Activated T-cell treated with anti-CD3 and anti-CD28 coated beads, Interleukin-2, amount 50 U/mL, for 24 hours (primary cell): ENCODE measurements at regions not wholly inside any gene's neighbourhood (a gene's known extent, or its start where the extent isn't known, plus 50 kb on each side); places are given as distances from the start of the nearest gene placed in this dataset.

Experiments used
- DNase-seq: peaks from one replicate; pipeline ENCODE4 v3.0.0-alpha.2; 2020
- H3K27ac Mint-ChIP-seq: 2 replicates; pipeline ENCODE4 v1.8.0; 2020; ENCODE audit warnings: mild to moderate bottlenecking, mixed read lengths
- H3K27me3 Mint-ChIP-seq: 2 replicates; pipeline ENCODE4 v1.8.0; 2020; ENCODE audit warnings: mixed read lengths
- H3K36me3 Mint-ChIP-seq: 2 replicates; pipeline ENCODE4 v1.8.0; 2020; ENCODE audit warnings: low read depth, mixed read lengths
- H3K4me1 Mint-ChIP-seq: 2 replicates; pipeline ENCODE4 v1.8.0; 2020; ENCODE audit warnings: low read depth, mixed read lengths
- H3K4me3 Mint-ChIP-seq: 2 replicates; pipeline ENCODE4 v1.8.0; 2020; ENCODE audit warnings: mild to moderate bottlenecking, moderate library complexity, mixed read lengths
- H3K9me3 Mint-ChIP-seq: 2 replicates; pipeline ENCODE4 v1.8.0; 2020; ENCODE audit warnings: mixed read lengths

DNA sequence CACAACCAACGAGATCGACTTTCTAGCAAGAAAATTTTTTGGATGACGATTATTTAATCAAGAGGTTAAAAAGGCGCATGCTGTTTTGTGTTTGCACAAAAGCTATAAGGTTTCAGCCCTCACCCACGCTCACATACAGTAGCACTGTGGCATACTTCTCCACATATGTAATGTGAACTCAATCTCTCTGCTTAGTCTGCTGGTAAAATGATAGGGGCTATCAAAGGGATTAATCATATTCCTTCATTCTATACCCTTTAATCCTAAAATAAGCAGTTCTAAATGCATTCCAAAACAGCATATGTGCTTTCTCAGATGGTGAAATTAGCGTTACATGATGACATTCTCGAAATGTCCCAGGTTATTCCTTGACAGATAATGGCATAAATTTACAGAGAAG lies 196.9 kb upstream of the PRICKLE2 start:
- Mint-ChIP-seq H3K27ac (no peak overlapping the region), H3K9me3 (no peaks in the 10 kb centered on the region)
- no peak for DNase-seq

DNA sequence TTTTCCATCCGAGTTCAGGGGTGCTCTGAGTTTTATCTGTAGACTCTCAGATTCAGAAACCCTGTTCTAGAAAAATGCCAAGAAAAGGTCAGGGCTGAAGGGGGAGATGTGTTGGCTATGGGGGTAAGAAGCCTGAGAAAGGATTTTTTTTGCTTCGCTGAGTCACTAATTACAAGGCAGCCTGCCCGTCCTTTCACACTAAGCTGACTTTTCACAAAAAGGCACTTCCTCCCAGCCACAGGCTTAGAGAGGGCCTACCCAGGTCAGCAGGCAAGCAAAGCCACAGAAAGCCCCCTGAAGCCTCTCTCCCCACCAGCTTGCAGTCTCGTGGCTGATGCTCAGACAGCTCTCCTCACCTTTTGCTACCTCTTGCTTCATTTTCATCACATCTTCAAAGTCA lies 192.6 kb upstream of the PRICKLE2 start:
- H3K27ac Mint-ChIP-seq, result no peak overlapping the region
- H3K4me3 Mint-ChIP-seq, result no peak overlapping the region
- H3K36me3 Mint-ChIP-seq, result no peaks in the 10 kb centered on the region
- DNase-seq, result no peak
- no peaks in the 10 kb centered on the region for H3K4me1 Mint-ChIP-seq
- H3K9me3 Mint-ChIP-seq, result no peaks in the 10 kb centered on the region
- H3K27me3 Mint-ChIP-seq, result peaks cover 19% of the 10 kb centered on the region

More for the DNA sequence above, 196.9 kb upstream of the PRICKLE2 start:
- H3K4me3 Mint-ChIP-seq, result no peak overlapping the region
- no peaks in the 10 kb centered on the region for H3K4me1 Mint-ChIP-seq
- H3K36me3 Mint-ChIP-seq, result no peaks in the 10 kb centered on the region
- peaks cover 5% of the 10 kb centered on the region for H3K27me3 Mint-ChIP-seq

DNA sequence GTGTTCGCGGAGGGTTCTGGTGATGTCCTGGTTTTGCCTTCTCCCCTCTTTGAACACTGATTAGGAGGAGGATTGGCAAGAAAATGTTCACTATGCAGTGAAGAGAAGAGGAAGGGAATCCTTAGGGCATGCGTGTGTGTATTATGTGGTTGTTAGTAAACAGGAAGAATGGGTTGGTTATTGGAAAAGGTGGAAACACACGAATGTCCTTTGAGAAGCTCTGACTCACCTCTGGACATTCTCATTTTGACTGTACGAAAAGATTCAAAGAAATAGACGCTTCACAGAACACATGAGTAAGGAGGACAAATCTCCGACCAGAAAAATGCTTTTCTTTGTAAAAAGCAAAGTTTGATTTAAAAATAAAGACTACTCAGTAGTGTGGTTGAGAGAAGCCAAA lies 188.8 kb upstream of the PRICKLE2 start:
- H3K27me3 Mint-ChIP-seq, result peaks cover 20% of the 10 kb centered on the region
- H3K4me3 Mint-ChIP-seq, result no peak overlapping the region
- H3K9me3 Mint-ChIP-seq, result no peaks in the 10 kb centered on the region
- no peaks in the 10 kb centered on the region for H3K36me3 Mint-ChIP-seq
- H3K27ac Mint-ChIP-seq, result no peak overlapping the region
- H3K4me1 Mint-ChIP-seq, result no peaks in the 10 kb centered on the region
- no peak for DNase-seq

DNA sequence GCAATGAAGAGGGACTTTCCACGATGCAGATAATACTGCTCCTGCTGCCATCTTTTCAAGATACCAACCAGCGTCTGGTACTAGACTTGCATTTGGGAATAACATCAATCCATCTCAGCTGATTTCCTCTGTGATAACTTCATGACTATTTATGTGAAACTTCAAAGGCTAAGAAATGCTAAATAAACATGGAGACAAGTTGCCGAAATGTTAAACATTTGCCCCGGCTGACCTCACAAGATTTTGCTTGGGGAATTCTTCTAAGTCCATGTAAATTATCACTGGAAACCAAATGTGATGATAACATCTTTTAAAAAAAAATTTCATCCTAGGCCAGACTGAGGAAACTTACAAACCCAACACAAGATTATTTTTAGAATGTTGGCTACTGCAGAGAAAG lies 185.8 kb upstream of the PRICKLE2 start:
- Mint-ChIP-seq H3K4me3 (no peak overlapping the region), H3K9me3 (no peaks in the 10 kb centered on the region), H3K36me3 (no peaks in the 10 kb centered on the region), H3K27ac (no peak overlapping the region), H3K4me1 (no peaks in the 10 kb centered on the region), H3K27me3 (peaks cover 29% of the 10 kb centered on the region)
- no peak for DNase-seq

DNA sequence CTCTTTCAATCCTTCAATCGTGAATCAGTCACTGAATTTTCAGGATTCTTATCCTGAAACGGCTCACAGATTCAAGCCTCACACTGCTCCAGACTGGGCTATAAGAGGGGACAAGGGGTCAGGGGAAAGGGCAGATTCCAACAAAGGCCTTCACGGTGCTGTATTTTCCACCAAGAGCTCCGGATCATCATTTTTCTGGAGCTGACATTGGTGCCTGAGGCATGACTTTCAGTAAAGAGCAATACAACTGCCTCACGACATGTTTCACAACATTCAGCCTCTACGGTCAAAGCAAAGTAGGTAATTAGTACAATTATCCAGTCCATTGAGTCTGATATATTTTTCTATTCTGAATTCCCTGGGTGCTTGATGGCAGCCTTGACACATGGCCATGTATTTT lies 185.0 kb upstream of the PRICKLE2 start:
- no peak for DNase-seq
- Mint-ChIP-seq H3K9me3 (no peaks in the 10 kb centered on the region), H3K4me3 (no peak overlapping the region), H3K36me3 (no peaks in the 10 kb centered on the region), H3K4me1 (no peaks in the 10 kb centered on the region), H3K27ac (no peak overlapping the region), H3K27me3 (peaks cover 26% of the 10 kb centered on the region)

DNA sequence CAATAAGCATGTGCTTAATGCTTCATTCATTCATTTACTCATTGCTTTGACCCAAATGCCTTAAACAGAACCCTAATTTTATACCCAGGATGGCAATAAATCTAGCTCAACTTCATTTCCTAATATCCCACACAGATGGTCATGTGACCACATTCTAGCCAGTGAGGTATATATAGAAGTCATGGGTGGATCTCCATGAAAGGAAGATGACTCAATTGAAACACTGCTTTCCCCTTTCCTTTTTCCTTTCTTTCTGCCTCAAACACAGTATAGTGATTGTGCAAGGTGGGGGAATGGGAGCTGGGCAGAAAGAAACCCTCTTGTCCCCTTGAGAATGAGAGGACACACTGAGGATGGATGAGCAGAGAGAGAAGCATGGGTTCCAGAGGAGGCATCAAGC lies 183.5 kb upstream of the PRICKLE2 start:
- no peak overlapping the region for H3K27ac Mint-ChIP-seq
- no peak overlapping the region for H3K4me3 Mint-ChIP-seq
- H3K36me3 Mint-ChIP-seq, result no peaks in the 10 kb centered on the region
- peaks cover 20% of the 10 kb centered on the region for H3K27me3 Mint-ChIP-seq
- H3K4me1 Mint-ChIP-seq, result no peaks in the 10 kb centered on the region
- DNase-seq, result no peak
- H3K9me3 Mint-ChIP-seq, result no peaks in the 10 kb centered on the region

DNA sequence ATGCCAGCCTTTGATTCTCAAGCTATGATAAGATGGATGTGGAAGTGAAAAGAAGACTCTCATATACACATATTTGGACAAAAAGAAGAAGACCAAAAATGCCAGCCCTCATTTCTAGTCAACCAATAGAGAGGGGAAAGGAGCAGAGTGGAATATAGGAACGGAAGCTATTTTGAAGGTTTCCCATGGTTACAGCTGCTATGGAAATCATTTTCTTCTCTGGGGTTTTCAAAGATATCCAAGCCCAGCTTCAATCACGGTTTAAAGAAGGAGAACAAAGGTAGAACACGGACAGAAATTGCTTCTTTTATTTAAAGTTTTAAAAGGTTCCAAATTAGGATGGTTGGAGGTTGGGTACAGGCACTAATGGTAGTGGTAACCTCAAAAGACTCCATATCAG lies 181.0 kb upstream of the PRICKLE2 start:
- no peak overlapping the region for H3K27ac Mint-ChIP-seq
- no peaks in the 10 kb centered on the region for H3K9me3 Mint-ChIP-seq
- H3K4me3 Mint-ChIP-seq, result no peak overlapping the region
- no peaks in the 10 kb centered on the region for H3K4me1 Mint-ChIP-seq
- DNase-seq, result no peak
- no peaks in the 10 kb centered on the region for H3K36me3 Mint-ChIP-seq
- peaks cover 13% of the 10 kb centered on the region for H3K27me3 Mint-ChIP-seq

DNA sequence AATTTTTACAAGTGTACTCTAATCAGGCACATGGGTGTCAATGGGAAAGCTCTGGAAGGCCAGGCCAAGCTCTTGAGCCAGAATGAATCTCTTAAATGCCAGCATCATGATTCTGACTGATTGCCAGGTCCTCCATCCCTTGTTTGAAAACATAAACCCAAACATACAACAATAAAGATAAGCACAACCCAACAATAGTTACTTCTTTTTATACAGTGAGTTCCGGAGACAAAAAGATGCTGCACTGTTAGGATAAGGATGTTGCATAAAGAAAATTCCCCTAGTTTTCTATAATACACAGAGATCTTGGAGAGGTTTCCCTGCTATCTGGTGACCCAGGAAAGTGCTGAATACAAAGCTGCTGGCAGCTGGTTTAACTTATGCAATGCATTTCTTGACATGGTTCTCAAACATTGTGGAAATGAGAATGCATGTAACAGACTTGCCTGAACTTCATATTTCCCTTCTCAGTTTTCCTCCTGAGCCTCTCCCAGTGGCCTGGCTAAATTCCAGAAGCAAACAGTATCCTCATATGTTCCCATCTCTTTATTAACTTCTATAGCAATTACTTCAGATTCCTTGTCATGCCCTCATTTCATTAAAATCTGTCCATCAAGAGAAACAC lies 180.1 kb upstream of the PRICKLE2 start:
- Mint-ChIP-seq H3K4me3 (no peak overlapping the region), H3K36me3 (no peaks in the 10 kb centered on the region), H3K27ac (no peak overlapping the region), H3K27me3 (peaks cover 9% of the 10 kb centered on the region), H3K9me3 (no peaks in the 10 kb centered on the region), H3K4me1 (no peaks in the 10 kb centered on the region)
- DNase-seq, result no peak

DNA sequence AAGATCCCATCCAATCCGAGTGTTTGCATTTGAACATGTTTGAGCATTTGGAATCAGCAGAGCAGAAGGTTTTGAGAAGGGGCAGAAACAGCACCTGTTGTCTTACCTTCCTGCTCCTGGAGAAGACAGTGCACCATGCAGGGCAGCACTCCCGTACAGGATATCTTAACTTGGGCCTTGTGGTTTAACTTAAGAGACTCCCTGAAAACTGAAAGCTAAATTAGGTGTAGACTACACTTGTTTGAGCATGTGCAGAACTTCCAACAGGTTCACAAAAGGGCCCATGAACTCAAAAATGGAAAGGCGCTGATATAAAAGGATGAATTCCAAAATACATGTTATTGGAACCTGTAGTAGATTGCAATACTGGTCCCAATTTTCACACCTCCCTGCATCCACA lies 175.4 kb upstream of the PRICKLE2 start:
- H3K27ac Mint-ChIP-seq, result no peak overlapping the region
- no peaks in the 10 kb centered on the region for H3K27me3 Mint-ChIP-seq
- no peak for DNase-seq
- H3K9me3 Mint-ChIP-seq, result no peaks in the 10 kb centered on the region
- no peak overlapping the region for H3K4me3 Mint-ChIP-seq
- no peaks in the 10 kb centered on the region for H3K36me3 Mint-ChIP-seq
- H3K4me1 Mint-ChIP-seq, result no peaks in the 10 kb centered on the region

DNA sequence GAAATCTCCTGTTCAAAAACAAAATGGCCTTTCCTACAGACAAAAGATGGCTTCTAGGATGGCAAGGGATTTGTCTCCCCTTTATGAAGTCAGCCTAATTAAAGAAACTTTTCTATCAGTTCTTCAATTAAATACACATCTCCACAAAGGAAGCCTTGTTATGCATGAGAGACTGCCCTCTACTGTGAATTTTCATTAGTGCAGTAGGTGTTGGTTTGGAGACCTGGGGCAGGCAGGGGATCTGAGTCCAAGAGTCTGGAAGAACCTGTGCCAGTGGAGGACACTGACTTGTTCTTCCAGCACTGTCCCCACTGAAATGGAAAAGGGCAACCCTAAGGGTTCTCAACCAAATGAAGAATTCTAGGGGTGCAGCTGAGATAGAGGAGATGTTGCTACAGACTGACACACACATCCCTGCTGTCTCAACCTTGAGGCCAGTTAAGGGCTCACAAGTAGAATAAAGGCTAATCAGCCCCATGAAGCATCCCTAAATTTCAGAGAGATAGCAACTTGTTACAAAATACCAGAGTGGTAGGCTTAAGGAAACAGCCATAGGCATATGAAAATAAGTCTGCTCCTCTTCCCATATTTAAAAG lies 174.0 kb upstream of the PRICKLE2 start:
- Mint-ChIP-seq H3K4me1 (no peaks in the 10 kb centered on the region), H3K4me3 (no peak overlapping the region), H3K9me3 (no peaks in the 10 kb centered on the region), H3K27me3 (no peaks in the 10 kb centered on the region), H3K36me3 (no peaks in the 10 kb centered on the region), H3K27ac (no peak overlapping the region)
- no peak for DNase-seq

DNA sequence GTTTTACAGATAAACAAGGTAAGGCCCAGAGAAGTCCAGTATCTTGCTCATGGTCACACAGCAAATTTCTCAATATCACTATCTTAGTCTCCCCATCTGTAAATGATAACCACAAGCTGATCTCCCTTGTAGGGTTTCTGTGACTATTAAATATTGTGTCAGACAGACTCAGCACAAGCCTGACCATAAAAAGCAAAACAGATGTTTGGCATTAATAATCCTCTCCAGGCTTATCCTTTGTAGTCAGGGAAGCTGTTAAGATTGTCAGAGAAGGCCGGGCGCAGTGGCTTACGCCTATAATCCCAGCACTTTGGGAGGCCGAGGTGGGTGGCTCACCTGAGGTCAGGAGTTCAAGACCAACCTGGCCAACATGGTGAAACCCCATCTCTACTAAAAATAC lies 173.2 kb upstream of the PRICKLE2 start:
- Mint-ChIP-seq H3K36me3 (no peaks in the 10 kb centered on the region), H3K9me3 (no peaks in the 10 kb centered on the region), H3K4me3 (no peak overlapping the region), H3K27me3 (no peaks in the 10 kb centered on the region), H3K4me1 (no peaks in the 10 kb centered on the region), H3K27ac (no peak overlapping the region)
- no peak for DNase-seq

DNA sequence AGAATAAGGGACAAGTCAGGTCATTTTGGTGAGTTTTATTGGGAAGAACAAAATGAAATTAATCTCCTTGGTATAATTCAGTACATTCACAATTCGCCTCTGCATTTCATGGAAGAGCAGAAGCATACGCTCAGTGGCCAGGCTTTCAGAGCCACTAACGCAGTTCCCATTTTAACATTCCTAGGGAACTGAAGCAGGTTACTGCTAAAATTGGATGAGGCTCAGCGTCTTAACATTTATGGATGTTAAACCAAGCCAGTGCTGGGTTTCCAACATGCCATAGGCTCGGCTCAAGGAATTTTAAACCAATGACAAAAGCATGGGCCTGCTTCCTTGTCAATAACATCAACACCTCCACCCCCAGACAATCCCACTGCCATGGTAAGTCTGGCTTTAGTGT lies 172.7 kb upstream of the PRICKLE2 start:
- H3K9me3 Mint-ChIP-seq, result no peaks in the 10 kb centered on the region
- H3K4me1 Mint-ChIP-seq, result no peaks in the 10 kb centered on the region
- H3K4me3 Mint-ChIP-seq, result no peak overlapping the region
- no peak for DNase-seq
- no peaks in the 10 kb centered on the region for H3K36me3 Mint-ChIP-seq
- H3K27me3 Mint-ChIP-seq, result no peaks in the 10 kb centered on the region
- no peak overlapping the region for H3K27ac Mint-ChIP-seq

DNA sequence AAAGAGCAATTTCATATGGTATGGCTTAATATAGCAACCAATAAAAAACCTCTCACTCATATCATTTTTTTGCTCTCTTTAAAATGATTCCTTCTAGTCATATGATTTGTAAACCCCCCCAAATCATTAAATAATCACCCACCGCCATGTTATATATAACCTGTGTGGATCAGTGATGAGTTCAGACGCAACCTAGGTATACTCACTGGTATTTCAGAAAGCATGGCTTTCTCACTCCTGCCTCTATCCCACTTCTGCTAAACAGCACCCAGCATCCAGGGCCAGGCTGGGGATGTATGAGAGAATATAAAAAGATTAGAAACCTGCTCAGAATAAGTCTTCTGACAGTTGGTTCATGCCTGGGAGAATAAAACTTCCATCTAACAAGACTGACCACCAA lies 172.3 kb upstream of the PRICKLE2 start:
- Mint-ChIP-seq H3K4me3 (no peak overlapping the region), H3K36me3 (no peaks in the 10 kb centered on the region), H3K4me1 (no peaks in the 10 kb centered on the region), H3K27ac (no peak overlapping the region), H3K27me3 (no peaks in the 10 kb centered on the region), H3K9me3 (no peaks in the 10 kb centered on the region)
- no peak for DNase-seq

DNA sequence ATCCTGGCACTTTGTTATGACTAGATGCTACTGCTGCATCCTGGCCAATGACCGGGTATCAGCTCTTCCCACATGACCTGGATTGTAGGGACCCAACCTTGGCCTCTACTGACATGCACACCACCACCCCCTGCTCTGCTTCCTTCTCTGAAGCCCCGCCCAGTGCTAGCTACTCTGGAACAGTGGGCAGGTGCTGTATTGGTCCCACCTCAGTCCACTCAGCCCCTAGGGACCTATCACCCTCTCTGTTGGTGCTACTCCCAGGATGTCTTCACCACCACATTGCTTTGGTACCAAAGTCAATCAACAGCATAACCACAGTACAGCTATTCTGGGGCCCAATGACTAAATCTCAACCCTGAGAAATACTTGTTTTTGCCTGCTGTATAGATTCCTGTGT lies 170.2 kb upstream of the PRICKLE2 start:
- Mint-ChIP-seq H3K4me3 (no peak overlapping the region), H3K27ac (no peak overlapping the region), H3K27me3 (no peaks in the 10 kb centered on the region), H3K36me3 (no peaks in the 10 kb centered on the region), H3K4me1 (no peaks in the 10 kb centered on the region), H3K9me3 (no peaks in the 10 kb centered on the region)
- DNase-seq, result no peak

DNA sequence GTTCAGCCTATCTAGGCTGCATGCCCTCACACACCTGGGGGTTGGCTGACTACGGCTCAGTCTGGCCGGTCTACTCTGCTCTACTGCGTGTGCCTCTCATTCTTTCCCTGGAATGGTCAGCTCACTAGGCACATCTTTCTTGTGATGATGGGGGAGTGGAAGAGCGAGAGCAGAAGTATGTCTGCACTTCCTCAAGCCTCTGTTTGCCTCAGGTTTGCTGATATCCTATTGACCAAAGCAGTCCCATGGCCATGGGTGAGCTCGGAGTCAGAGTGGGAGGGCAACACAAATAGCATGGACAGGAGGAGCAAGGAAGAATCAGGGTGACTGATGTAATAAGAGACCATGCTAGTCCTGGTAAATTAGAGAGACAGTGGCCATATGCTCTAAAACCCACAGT lies 167.9 kb upstream of the PRICKLE2 start:
- Mint-ChIP-seq H3K9me3 (no peaks in the 10 kb centered on the region), H3K27ac (no peak overlapping the region), H3K27me3 (no peaks in the 10 kb centered on the region), H3K4me1 (no peaks in the 10 kb centered on the region), H3K4me3 (no peak overlapping the region), H3K36me3 (no peaks in the 10 kb centered on the region)
- DNase-seq, result no peak

DNA sequence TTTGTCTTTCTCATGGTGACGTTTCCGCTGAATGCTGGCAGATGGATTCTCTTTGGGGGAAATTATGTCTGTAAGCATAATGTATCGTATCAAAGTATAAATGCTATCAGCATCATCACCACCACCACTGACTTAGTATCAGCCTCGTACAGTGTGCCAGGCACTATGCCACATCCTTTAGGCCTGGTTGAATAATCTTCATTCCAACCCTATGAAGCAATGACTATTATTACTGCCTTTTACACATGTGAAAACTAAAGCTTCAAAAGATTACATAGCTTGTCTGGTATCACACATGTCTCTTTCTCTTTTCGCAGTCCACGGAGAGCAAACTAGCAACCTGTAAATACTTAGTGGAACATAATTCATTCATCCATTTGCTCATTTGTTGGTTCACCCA lies 166.7 kb upstream of the PRICKLE2 start:
- H3K36me3 Mint-ChIP-seq, result no peaks in the 10 kb centered on the region
- no peak for DNase-seq
- H3K27ac Mint-ChIP-seq, result no peak overlapping the region
- H3K4me3 Mint-ChIP-seq, result no peak overlapping the region
- H3K4me1 Mint-ChIP-seq, result no peaks in the 10 kb centered on the region
- no peaks in the 10 kb centered on the region for H3K27me3 Mint-ChIP-seq
- H3K9me3 Mint-ChIP-seq, result no peaks in the 10 kb centered on the region
